Lower lobe of right lung (tissue), 2 donors: ENCODE measurements at regions not wholly inside any gene's neighbourhood (a gene's known extent, or its start where the extent isn't known, plus 50 kb on each side); places are given as distances from the start of the nearest gene placed in this dataset.

Experiments used
- ATAC-seq, 2 donors: fragments of 200-7000 bp; cut with Tn5 transposase; one replicate each; pipeline ENCODE4 v1.9.1; 2020 to 2022; ENCODE audit warnings: mild to moderate bottlenecking in 2 of 2, moderate library complexity in 2 of 2
- DNase-seq: peaks from one replicate; pipeline ENCODE4 v3.0.0-alpha.2; 2020
- H3K27ac ChIP-seq: fragments of 200-600 bp; one replicate; pipeline ENCODE4 v1.8.0; 2022
- H3K27me3 ChIP-seq: fragments of 200-600 bp; one replicate; pipeline ENCODE4 v1.8.0; 2022; ENCODE audit warnings: low read depth
- H3K36me3 ChIP-seq: fragments of 200-600 bp; one replicate; pipeline ENCODE4 v1.8.0; 2022; ENCODE audit warnings: mild to moderate bottlenecking
- H3K4me1 ChIP-seq: fragments of 200-600 bp; one replicate; pipeline ENCODE4 v1.8.0; 2022
- H3K4me3 ChIP-seq: fragments of 200-600 bp; one replicate; pipeline ENCODE4 v1.8.0; 2022; ENCODE audit warnings: mild to moderate bottlenecking
- H3K9me3 ChIP-seq: fragments of 200-600 bp; one replicate; pipeline ENCODE4 v1.8.0; 2022
- intact Hi-C: fragments of 100-400 bp; cut with DNase I; formaldehyde crosslinking; loops from one replicate; pipeline ENCODE4 v1.11.0; 2022
- TF ChIP-seq, protein P1 (sequence below): fragments of 200-600 bp; IDR thresholded peaks from one replicate; pipeline ENCODE4 v1.8.0; 2022; ENCODE audit warnings: antibody characterized with exemption, mild to moderate bottlenecking
- donor health status: DM: no; HTN: yes; CAD: no; lungs with severe emphysema.

DNA sequence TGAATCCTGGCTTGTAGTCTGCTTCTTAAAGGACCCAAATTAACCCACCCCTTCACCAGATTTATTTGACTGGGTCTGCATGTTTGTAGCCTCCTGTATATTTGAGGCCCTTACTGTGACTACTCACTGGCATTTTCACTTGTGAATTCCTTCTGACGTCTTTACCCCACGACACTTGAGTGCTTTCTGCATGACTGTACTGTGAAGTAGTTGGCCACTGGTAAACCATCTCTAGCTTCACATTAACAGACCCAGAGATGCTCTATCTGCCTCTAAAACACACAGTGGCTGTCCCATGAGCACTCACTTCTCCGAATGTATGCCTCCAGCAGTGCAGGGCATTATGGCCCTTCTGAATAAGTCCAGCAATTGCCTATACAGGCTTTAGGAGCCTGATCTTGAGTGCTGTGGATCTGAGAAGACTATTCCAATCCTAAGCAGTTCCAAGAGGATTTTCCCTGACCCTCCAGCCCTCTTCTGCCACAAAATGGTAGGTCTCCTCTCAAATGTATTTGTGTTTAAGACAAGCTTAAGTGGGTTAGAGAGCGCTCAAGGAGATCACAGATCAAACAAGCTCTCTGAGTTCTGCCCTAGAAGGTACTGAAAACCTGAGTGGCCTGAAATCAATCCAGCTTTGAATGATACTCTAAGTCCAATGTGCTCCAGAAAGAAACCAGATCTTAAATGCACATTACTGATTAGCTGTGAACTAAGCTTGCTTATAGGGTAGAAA is 534.7 kb downstream of the RPS29 start:
- Histone ChIP-seq H3K36me3 (no peaks in the 10 kb centered on the region), H3K4me1 (no peaks in the 10 kb centered on the region), H3K27ac (no peak overlapping the region), H3K4me3 (no peak overlapping the region), H3K27me3 (no peaks in the 10 kb centered on the region), H3K9me3 (no peaks in the 10 kb centered on the region)
- no peak for DNase-seq
- TF ChIP-seq, protein P1, sequence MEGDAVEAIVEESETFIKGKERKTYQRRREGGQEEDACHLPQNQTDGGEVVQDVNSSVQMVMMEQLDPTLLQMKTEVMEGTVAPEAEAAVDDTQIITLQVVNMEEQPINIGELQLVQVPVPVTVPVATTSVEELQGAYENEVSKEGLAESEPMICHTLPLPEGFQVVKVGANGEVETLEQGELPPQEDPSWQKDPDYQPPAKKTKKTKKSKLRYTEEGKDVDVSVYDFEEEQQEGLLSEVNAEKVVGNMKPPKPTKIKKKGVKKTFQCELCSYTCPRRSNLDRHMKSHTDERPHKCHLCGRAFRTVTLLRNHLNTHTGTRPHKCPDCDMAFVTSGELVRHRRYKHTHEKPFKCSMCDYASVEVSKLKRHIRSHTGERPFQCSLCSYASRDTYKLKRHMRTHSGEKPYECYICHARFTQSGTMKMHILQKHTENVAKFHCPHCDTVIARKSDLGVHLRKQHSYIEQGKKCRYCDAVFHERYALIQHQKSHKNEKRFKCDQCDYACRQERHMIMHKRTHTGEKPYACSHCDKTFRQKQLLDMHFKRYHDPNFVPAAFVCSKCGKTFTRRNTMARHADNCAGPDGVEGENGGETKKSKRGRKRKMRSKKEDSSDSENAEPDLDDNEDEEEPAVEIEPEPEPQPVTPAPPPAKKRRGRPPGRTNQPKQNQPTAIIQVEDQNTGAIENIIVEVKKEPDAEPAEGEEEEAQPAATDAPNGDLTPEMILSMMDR = no peak
- peak; percentile 77 to 79 for ATAC-seq
- intact Hi-C loops = no loop called here

DNA sequence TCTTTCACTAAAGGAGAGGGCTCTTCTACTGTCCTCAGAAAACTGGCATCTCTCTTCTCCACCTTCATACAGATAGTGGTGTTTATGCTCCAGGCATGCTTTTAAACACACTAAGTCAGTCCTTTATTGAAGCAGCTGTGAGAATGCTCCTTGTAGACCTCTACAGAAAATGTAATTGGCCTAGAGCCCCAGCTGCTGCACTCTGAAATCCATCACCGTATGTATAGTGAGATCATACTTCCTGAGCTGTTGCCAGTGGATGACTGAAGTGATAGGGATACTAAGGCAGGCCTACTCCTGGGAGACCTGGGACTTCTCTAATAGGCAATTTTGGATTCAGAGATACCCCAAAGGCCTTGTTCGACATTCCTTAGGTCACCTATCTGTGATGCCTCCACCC is 535.4 kb downstream of the RPS29 start:
- Histone ChIP-seq H3K36me3 (no peaks in the 10 kb centered on the region), H3K27ac (no peak overlapping the region), H3K4me1 (no peaks in the 10 kb centered on the region), H3K27me3 (no peaks in the 10 kb centered on the region), H3K9me3 (no peaks in the 10 kb centered on the region), H3K4me3 (no peak overlapping the region)
- ATAC-seq (peak; percentile 20 to 31), DNase-seq (no peak)
- intact Hi-C loops = no loop called here
- TF ChIP-seq, protein P1 = no peak

DNA sequence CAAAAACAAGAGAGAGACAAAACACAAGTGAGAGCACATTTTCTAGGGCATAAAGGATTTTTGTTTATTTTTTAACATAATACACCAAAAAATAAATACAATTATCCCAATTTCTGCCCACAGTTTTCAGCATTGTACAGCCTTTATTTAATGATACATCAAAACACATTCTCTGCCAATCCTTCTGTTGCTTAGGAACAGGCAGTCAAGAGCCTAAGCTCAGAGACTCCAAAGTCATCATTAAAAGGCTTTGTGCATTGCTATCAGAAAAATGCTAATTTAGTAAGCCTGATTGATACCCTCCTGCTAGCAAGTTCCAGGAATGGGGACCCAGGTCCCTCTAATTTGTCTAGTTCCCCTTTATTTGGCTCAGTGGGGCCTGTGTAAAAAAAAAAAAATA is 536.5 kb downstream of the RPS29 start:
- Histone ChIP-seq H3K9me3 (no peaks in the 10 kb centered on the region), H3K4me1 (no peaks in the 10 kb centered on the region), H3K27me3 (no peaks in the 10 kb centered on the region), H3K27ac (no peak overlapping the region), H3K36me3 (no peaks in the 10 kb centered on the region), H3K4me3 (no peak overlapping the region)
- DNase-seq (no peak), ATAC-seq (no peak)
- intact Hi-C loops = no loop called here
- TF ChIP-seq, protein P1 = no peak

DNA sequence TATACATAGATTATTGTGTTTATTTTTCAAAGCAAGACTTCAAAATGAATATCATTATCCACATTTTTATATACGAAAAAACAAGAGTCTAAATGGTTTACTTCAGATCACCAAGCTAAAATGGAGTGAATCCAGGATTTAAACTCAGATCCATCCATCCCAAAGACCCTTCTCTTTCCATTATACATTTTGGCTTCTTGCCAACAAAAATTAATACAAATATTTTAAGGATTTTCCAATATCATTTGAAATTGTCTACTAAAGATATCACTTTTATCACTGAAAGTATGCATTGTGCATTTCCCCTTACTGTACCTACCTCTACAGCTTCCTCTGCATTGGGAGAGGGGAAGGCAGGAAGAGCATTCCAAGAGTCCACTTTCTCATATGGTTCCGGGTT is 541.2 kb downstream of the RPS29 start:
- H3K4me1 ChIP-seq = no peaks in the 10 kb centered on the region
- no peak for DNase-seq
- H3K9me3 ChIP-seq = no peaks in the 10 kb centered on the region
- H3K4me3 ChIP-seq = no peak overlapping the region
- intact Hi-C loops = no loop called here
- TF ChIP-seq, protein P1 = no peak
- no peaks in the 10 kb centered on the region for H3K36me3 ChIP-seq
- no peak overlapping the region for H3K27ac ChIP-seq
- no peak for ATAC-seq
- no peaks in the 10 kb centered on the region for H3K27me3 ChIP-seq

- H3K4me1 ChIP-seq = no peaks in the 10 kb centered on the region
- no peak for ATAC-seq
- intact Hi-C loops = no loop called here
- no peaks in the 10 kb centered on the region for H3K36me3 ChIP-seq
- no peak overlapping the region for H3K27ac ChIP-seq
- no peak for DNase-seq
- H3K4me3 ChIP-seq = no peak overlapping the region
- H3K27me3 ChIP-seq = no peaks in the 10 kb centered on the region
- TF ChIP-seq, protein P1 = no peak
- H3K9me3 ChIP-seq = no peaks in the 10 kb centered on the region
These were observed 549.1 kb downstream of the RPS29 start for GRCh38 chr14:49036984-49037516.
